Large intestine (tissue), 3 donors: ENCODE measurements at regions not wholly inside any gene's neighbourhood (a gene's known extent, or its start where the extent isn't known, plus 50 kb on each side); places are given as distances from the start of the nearest gene placed in this dataset.
A peak's percentile ranks its signal among the peaks of the same experiment; 100 is the strongest.
"Not testable (repeated sequence)": the region's sequence is repeated elsewhere in the genome, so short reads cannot be mapped to it uniquely, and the experiment has no call there.

Source experiments
- DNase-seq, 2 donors: peaks; one replicate each; pipeline versions ENCODE4 v3.0.0 to v3.0.0-alpha.2; 2013
- H3K27ac ChIP-seq: one replicate; pipeline ENCODE4 v1.5.1; 2013; ENCODE audit warnings: low read length
- H3K27me3 ChIP-seq: 2 replicates; pipeline ENCODE4 v1.6.1; 2013; ENCODE audit warnings: low read length; ENCODE audit not compliant: control insufficient read depth, insufficient read depth
- H3K36me3 ChIP-seq: 2 replicates; pipeline ENCODE4 v1.6.1; 2013; ENCODE audit warnings: low read length; ENCODE audit not compliant: control insufficient read depth, insufficient read depth
- H3K4me1 ChIP-seq: one replicate; pipeline ENCODE4 v1.6.1; 2013; ENCODE audit warnings: low read length; ENCODE audit not compliant: control insufficient read depth, insufficient read depth
- H3K4me3 ChIP-seq: one replicate; pipeline ENCODE4 v1.5.1; 2013; ENCODE audit warnings: low read length
- H3K9me3 ChIP-seq: one replicate; pipeline ENCODE4 v1.6.1; 2013; ENCODE audit warnings: mild to moderate bottlenecking, low read depth, low read length, moderate library complexity; ENCODE audit not compliant: control insufficient read depth
- whole genome bisulfite sequencing: methylation state at CpG from one replicate; pipeline ENCODE4 v1.1.5; 2013; ENCODE audit warnings: low lambda C conversion rate; ENCODE audit not compliant: insufficient coverage; 5-methylcytosine and 5-hydroxymethylcytosine counted together

DNA sequence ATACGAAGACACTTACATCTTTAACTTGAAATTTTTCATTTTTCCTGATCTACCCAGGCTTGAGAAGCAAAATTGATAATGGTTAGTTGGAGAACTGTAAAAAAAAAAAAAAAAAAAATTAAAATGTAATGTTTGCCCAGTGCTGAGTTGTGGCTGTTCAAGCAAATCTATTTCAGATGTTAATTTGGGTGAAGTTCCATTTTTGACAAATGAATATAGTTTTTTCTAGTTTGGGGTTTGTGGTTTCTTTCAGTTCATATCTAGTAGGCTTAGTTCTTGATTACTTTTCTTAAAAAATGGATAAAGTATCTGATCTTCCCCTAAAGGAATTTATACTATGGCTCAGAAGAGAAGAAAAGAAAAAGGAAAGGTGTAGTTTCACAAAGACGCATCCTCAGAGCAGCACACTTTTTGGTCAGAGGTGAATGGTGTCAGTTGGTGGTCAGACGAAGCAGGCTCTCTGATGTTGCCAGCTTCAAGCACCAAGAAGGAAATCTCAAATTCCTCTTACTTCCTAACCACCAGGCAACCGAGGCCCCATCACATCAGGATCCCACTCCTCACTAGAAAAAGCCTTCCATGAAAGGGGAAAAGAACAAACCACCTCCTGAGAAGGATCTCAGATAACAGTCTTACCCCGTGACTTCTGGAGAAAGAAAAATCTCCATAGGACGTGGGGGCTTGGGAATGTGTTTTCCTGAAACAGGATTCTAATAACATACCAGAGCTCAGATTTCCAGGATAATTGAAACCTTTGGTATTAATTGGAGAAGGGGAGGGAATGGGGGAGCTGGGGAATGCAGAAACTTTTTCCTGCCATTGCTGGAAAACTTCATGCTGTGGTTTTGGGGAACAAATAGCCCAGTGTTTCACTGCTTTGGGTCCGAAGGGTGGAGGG is 396.2 kb downstream of the CD83 start:
- Histone ChIP-seq H3K4me3 (no peak overlapping the region), H3K4me1 (no peaks in the 10 kb centered on the region), H3K9me3 (no peaks in the 10 kb centered on the region), H3K27ac (no peak overlapping the region), H3K36me3 (no peaks in the 10 kb centered on the region), H3K27me3 (no peaks in the 10 kb centered on the region)
- WGBS: 86% methylated on average over 1 of the region's 7 CpGs
- no peak for DNase-seq

GRCh38 chr6:14516956-14517355 is 399.4 kb downstream of the CD83 start:
- Histone ChIP-seq H3K36me3 (no peaks in the 10 kb centered on the region), H3K27me3 (no peaks in the 10 kb centered on the region), H3K9me3 (no peaks in the 10 kb centered on the region), H3K4me3 (no peak overlapping the region), H3K4me1 (no peaks in the 10 kb centered on the region), H3K27ac (no peak overlapping the region)
- no peak for DNase-seq
- WGBS: 90% methylated on average over 5 of the region's 11 CpGs

DNA sequence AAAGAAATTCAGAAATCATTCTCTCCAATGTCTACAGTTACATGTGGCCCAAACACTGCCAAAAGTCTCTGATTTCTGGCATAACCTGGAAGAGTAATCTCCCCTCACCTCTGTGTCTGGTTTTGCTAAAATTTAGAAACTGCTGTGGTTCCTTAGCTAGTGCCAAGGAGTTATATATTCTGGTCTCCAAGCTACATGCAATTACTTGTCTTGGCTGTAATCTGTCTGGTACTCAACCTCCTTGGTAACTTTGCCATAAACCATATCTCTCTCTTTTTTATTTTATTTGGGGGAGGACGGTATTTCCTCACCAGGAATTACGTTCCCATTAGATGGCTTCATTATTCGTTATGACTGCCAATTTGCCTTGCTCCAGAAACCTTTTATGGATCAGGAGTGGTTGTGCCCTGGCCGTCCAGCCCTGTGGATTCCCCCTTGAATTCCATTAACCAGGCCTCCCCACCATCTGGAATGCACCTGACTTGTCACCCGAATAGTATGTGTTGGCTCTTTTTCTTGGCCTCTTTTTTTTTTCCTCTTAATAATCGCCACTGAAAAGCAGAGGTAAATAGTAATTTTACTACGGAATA is 400.0 kb downstream of the CD83 start:
- Histone ChIP-seq H3K4me3 (no peak overlapping the region), H3K27me3 (no peaks in the 10 kb centered on the region), H3K36me3 (no peaks in the 10 kb centered on the region), H3K9me3 (no peaks in the 10 kb centered on the region), H3K27ac (no peak overlapping the region), H3K4me1 (no peaks in the 10 kb centered on the region)
- DNase-seq: no peak
- WGBS: 80% methylated on average over 2 of the region's 7 CpGs

DNA sequence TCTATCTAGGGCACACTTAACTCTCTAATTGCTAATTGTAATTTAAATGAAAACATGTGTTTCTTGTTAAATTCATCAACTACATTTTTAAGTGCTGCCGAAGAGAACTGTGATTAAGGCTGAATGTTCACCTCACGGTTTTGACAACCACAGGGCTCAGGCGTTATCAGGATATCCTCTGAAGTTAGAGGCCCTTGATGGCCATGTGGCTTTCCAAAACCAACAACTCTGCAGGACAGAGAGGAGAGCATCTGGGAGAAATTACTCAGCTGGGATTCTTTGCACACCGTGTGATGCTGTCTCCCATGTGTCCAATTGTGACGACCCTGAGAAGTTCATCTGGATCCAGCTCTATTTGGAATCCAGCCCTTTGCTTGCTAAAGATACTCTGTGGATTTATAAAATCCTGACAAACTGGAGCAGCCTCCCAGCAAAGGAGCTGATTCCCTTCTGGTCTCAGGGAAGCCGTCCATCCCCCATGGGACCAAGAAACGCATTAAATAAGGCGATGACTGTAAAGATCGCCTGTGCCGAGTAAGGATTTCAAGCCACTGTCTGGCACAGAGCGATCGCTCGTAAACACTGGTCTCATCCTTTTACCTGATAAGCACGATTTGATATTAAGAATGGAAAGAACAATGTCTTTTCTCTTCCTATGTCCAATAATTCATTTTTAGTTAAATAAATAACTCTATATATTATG is 401.1 kb downstream of the CD83 start:
- Histone ChIP-seq H3K27me3 (no peaks in the 10 kb centered on the region), H3K27ac (no peak overlapping the region), H3K9me3 (no peaks in the 10 kb centered on the region), H3K36me3 (no peaks in the 10 kb centered on the region), H3K4me1 (no peaks in the 10 kb centered on the region), H3K4me3 (no peak overlapping the region)
- DNase-seq: no peak
- WGBS: no CpG with 5 or more reads among the region's 14 CpGs

DNA sequence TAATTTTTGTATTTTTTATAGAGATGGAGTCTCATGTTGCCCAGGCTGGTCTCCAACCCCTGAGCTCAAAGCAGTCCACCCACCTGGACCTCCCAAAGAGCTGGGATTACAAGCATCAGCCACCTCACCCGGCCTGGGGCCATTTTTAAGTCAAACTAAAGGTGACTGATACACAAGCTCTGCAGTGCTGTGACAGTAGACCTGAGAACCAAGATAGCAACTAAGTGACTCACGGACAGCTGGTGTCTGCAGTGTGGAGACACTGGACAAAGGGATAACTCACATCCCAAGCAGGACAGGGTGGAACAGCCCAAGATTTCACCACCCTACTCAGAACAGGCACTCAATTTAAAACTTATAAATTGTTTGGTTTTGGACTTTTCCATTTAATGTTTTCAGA is 402.5 kb downstream of the CD83 start:
- H3K4me3 ChIP-seq: no peak overlapping the region
- H3K4me1 ChIP-seq: no peaks in the 10 kb centered on the region
- H3K27me3 ChIP-seq: no peaks in the 10 kb centered on the region
- H3K9me3 ChIP-seq: no peaks in the 10 kb centered on the region
- DNase-seq: no peak
- no peak overlapping the region for H3K27ac ChIP-seq
- no peaks in the 10 kb centered on the region for H3K36me3 ChIP-seq
- WGBS: no CpG with 5 or more reads among the region's 2 CpGs

DNA sequence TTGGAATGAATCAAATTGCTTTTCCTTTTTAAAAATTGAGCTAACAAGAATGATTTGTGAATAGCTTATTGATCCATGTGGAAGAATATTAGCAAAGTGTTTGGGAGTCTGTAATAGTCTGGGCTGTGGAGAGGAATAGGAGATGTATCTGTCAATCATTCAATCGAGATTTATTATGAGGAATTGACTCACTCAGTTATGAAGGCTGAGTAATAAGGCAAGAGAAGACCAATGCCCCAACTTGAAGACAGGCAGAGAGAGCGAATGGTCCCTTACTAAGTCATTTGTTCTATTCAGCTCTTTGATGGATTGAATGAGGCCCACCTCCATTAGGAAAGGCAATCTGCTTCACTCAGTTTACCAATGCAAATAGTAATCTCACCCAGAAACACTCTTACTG is 403.0 kb downstream of the CD83 start:
- DNase-seq: no peak

DNA sequence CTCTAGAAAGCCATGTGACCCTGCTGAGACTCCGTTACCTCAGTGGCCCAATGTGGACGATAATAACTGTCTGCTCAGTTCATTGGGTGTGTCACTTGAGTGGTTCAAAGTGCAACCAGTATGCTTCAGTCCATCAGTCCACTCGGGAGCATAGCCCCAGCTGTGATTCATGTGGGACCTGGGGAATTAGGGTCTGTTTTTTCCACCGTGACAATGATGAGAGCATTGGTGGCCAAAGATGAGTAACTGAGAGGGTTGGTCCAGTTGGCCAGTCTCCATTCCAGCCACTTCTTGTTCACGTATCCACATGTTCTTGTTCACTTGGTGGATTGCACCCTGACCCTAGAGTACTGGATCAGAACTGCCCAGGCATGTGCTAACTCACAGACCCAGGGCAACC is 403.6 kb downstream of the CD83 start:
- WGBS: no CpG with 5 or more reads among the region's 5 CpGs
- H3K9me3 ChIP-seq: no peaks in the 10 kb centered on the region
- H3K27ac ChIP-seq: no peak overlapping the region
- H3K27me3 ChIP-seq: no peaks in the 10 kb centered on the region
- H3K4me1 ChIP-seq: no peaks in the 10 kb centered on the region
- DNase-seq: peak; percentile 30 to 57
- H3K4me3 ChIP-seq: no peak overlapping the region
- no peaks in the 10 kb centered on the region for H3K36me3 ChIP-seq

More for the DNA sequence above, 403.0 kb downstream of the CD83 start:
- Histone ChIP-seq H3K27ac (no peak overlapping the region), H3K27me3 (no peaks in the 10 kb centered on the region), H3K4me1 (no peaks in the 10 kb centered on the region), H3K9me3 (no peaks in the 10 kb centered on the region), H3K4me3 (no peak overlapping the region), H3K36me3 (no peaks in the 10 kb centered on the region)
- WGBS: no CpG with 5 or more reads among the region's 2 CpGs

DNA sequence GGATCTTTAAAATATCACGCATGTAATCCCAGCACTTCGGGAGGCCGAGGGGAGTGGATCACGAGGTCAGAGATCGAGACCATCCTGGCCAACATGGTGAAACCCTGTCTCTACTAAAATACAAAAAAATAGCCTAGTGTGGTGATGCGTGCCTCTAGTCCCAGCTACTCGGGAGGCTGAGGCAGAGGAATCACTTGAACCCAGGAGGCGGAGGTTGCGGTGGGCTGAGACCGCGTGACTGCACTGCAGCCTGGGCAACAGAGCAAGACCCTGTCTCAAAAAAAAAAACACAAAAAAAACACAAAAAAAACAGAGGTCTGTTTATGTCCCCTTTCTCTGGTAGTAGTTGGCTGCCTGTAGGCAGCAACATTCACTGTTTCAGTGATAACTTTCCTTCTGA is 404.3 kb downstream of the CD83 start:
- not testable (repeated sequence) for H3K9me3 ChIP-seq
- no CpG with 5 or more reads among the region's 11 CpGs for WGBS

DNA sequence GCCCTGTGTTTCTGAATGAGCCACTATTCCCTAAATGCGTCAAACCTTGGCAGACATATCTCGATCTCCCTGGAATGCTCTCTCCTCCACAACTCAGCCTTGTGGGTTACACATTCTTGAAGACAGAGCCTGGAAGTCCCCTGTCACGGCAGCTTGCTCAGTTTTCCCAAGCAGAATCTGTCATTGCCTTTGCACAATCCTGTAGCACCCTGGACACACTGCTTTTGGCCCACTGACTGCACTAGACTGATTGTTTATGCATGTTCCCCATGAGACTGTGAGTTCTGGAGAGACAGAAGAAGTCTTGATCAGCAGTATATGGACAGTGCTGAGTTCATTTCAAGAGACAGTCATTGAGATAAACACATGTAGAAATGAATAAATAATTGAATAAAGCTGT is 406.7 kb downstream of the CD83 start:
- no peak for DNase-seq
- Histone ChIP-seq H3K36me3 (no peaks in the 10 kb centered on the region), H3K4me1 (no peaks in the 10 kb centered on the region), H3K4me3 (no peak overlapping the region), H3K27ac (no peak overlapping the region), H3K9me3 (no peaks in the 10 kb centered on the region), H3K27me3 (no peaks in the 10 kb centered on the region)
- no CpG with 5 or more reads among the region's 3 CpGs for WGBS

More for the DNA sequence above, 404.3 kb downstream of the CD83 start:
- H3K36me3 ChIP-seq, H3K27me3 ChIP-seq, DNase-seq, H3K27ac ChIP-seq, H3K4me3 ChIP-seq, H3K4me1 ChIP-seq: not testable (repeated sequence)

- Histone ChIP-seq H3K36me3 (no peaks in the 10 kb centered on the region), H3K27me3 (no peaks in the 10 kb centered on the region), H3K4me3 (no peak overlapping the region), H3K27ac (no peak overlapping the region), H3K4me1 (no peaks in the 10 kb centered on the region), H3K9me3 (no peaks in the 10 kb centered on the region)
- DNase-seq: no peak
- WGBS: no CpG with 5 or more reads among the region's 4 CpGs
Measured at GRCh38 chr6:14530385-14530784, 412.8 kb downstream of the CD83 start.
